Left hindlimb (tissue), 1 donor: ENCODE measurements at regions not wholly inside any gene's neighbourhood (a gene's known extent, or its start where the extent isn't known, plus 50 kb on each side); places are given as distances from the start of the nearest gene placed in this dataset.
"Not testable (repeated sequence)": the region's sequence is repeated elsewhere in the genome, so short reads cannot be mapped to it uniquely, and the experiment has no call there.

ENCODE experiments used
- DNase-seq: peaks from one replicate; pipeline ENCODE4 v3.0.0-alpha.2; 2018

DNA sequence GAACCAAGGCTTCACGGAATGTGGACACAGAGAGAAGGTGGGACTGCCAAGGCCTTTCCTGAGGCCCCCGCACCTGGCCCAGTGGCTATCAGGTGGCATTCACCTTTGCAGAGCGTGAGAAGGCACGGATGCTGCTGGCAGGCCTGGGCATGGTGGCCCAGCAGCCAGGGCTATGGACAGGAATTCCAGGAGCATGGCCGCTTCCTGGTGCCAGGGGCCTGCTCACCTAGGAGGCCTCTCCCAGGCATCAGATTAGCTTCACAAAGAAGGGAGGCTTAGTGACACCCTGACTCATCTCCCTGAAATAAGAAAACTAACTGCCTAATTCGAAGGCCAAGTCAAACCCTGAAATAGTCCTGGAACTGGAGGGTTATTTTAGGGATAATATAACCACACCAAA lies 155.8 kb downstream of the TEX29 start:
- DNase-seq: no peak

DNA sequence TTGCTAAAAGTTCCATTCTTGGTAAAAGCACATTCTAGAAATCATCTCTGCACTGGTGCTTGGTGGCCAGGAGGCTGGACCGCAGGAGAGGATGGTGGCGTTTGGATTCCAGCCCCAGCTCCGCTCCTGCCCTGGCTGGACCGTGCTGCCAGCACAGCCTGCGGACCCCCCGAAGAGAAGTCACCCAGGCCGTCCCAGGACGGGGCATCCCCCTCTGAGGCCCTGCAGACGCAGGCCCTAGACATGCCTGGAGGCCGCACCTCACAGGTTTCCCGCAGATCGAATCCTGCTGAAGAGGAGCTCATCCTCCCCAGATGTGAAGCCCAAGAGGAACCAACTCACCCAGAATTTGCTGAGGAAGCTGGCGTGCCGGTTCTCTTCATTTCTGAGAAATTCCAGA lies 159.0 kb downstream of the TEX29 start:
- DNase-seq: no peak

DNA sequence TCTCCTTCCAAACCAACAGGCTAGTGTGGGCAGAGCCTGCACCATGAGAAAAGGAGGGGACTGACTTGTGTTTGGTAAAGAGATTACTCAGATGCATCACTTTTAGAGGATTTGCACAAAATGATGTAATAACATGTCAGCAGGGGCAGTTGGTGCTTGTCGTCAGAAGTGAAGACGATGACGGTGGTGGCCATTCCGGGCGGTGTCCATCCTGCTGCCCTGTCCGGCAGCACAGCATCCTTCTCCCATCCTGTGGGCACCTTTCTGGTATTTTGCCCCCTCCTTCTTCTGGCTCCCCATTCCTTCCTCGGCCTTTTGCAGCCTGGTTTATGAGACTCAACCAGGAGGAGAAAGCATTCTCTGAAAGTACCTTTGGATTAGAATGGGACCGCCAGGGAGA lies 160.1 kb downstream of the TEX29 start:
- DNase-seq: no peak

DNA sequence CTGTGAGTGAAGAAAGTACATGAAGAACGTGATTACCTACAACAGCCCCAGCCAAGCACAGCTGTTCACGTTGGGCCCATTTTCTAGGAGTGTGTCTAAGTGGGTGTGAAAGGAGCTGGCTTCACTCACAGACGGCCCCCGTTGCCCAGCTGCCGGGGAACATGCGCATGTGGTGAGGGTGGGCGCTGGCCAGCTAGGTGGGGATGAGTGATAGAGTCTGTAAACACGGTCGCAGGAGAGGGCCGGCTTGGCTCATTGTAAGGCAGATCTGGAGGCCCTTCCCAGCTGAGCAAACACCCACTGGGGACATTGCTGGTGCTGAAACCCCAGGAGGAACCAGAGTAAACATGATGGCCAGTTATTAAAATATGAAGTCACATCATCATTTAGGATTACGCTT lies 160.5 kb downstream of the TEX29 start:
- no peak for DNase-seq

DNA sequence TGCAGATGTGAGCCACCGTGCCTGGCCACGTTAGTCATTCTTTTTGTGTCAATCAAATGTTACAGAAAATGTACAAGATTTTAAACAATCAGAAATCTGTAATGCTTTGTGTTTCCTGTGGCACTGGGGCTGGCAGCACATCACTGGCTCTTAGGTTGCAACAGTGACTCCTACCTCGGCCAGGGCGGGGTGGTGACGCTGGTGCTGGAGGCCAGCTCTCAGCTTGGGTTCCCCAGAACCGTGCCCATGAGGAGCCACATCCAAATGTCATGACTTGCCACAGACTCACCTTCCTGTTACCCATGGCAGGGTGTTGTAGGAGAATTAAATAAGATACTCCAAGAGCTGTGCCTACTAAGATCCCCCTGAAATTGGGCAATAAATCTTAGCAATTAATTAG lies 161.7 kb downstream of the TEX29 start:
- DNase-seq: no peak

DNA sequence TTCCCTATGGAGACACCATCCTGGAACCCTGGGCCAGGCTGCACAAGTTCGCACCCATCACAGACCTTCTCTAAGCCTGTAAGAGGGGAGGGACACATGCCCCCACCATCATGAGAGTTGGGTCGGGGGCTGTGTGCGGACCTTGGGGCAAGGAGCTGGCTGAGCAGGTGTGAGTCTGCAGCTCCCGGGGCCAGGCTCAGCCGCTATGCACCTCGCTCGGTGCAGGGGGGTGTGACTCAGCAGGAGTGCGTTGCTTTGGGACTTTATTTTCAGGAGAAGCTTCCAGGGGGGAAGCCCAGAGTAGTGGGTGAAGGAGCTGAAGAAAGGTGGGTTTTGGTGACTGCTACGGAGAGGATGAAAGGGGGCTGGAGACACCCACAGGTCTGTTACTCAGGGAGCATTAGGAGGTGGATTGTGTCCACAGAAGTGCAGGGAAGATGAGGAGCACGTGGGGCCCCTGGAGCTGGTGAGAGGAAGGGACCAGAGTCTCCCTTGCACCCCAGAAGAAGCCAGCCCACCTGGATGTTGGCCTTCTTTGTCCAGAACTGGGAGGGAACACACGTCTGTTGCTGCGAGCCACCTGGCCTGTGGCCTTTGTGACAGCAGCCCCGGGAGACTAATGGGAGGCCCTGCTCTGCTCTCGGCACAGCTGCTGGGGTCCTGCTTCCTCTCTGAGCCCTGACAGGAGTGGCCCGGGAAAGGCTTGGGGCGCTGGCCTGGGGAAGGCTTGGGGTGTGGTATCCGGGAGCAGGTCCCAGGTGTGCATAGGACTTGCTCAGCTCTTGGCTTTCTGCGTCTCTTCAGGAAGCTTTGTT lies 162.6 kb downstream of the TEX29 start:
- DNase-seq: no peak

DNA sequence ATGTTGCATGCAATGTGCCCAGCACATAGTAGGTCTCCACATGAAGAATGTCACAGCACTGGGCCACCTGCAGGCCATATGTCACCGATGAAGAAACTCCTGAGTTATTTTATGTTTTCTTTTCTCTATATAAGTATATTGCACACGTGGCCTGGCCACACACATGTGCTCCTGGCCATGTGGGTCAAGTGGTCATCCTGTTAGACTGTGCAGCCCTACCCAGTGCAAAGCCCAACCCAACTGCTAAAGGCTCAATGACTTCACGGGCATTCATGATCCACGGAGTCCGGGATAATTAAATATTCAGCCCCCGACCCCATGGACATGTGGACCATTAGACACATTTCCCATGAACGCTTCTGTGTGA lies 163.2 kb downstream of the TEX29 start:
- DNase-seq: no peak

DNA sequence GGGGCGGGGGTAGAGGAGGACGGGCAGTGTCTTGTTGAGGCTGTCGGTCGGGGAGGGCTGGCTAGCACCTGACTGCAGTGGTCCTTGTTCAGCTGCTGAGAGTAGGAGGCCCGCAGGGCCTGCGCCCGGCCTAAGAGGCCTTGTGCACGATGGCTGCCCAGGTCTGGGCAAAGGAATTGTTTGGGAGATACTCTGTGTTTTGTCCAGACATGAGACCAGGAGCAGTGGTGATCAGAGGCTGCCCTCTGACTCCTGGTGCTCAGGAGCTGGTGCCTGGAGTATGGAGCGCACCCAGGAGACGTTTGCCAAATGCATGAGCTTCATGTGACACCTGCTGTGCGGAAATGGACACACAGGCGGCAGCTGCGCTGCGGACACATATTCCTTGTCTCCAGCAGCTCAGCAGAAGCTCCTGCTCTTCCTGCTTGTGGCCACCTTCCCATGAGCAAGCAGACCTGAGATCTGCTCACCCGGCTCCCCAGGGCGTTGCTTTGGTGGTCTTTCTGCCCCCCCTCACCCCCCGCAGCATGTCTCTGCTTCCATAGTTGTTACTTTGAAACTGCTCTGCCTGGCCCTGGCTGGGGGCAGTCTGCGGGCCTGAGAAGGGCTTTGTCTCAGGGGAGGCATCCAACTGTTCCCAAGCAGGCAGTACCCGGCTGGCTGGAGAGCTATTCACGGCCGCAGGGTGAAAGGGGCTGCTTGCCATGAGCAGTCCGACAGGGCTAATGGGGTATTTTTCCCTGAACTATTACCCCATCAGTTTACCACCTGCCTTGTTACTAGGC lies 163.9 kb downstream of the TEX29 start:
- no peak for DNase-seq

DNA sequence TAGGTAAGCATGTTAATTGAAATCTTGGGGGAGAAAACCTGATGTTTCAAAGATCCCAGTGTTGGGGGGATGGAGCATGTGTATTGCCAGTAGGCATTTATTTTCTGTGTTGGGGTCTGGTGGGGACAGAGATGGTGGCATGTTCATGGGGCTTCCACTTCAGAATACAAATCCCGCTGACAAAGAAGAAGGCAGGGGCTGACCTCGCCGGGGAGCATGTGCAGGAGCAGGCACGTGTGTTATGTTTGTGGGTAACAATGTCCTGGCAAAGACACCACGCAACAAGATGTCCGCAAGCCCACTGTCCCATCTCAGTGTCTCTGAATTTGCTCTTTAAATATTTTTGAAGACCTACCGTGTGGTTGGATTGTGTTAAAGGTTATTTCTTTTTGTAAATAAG lies 164.5 kb downstream of the TEX29 start:
- DNase-seq: no peak

DNA sequence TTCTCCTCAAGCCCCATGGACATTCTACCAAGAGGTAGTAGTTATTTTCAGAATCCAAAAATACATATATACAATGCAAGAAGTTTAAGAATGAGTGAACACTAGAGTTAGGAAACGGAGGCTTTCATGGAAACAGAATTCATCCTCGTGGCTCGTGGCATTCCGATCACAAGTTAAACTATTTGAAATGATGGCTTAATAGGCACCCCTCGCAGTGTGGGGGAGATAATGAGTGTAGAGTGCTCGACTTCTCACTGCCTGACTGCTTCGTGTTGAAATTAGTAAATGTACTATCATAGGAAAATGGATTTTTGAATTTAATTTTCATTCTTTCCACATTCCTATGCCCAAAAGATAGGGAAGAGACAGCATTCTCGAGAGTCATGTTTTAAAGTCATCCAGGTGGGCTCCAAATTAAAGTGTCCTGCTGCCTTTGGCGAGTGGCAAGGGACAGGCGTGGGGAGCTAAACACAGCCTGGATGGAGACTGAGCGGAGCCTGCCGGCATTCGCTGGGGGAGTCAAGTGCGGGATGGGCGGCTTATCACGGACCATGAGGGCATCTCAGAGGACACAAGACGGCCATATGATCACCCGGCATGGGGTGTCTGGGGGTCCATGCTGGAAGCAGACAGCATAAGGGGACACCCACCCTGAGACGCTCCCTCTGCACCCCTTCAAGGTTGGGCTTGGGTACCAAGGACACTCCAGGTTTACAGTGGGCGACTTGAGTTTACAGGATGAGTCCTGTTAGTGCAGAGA lies 165.2 kb downstream of the TEX29 start:
- no peak for DNase-seq

DNA sequence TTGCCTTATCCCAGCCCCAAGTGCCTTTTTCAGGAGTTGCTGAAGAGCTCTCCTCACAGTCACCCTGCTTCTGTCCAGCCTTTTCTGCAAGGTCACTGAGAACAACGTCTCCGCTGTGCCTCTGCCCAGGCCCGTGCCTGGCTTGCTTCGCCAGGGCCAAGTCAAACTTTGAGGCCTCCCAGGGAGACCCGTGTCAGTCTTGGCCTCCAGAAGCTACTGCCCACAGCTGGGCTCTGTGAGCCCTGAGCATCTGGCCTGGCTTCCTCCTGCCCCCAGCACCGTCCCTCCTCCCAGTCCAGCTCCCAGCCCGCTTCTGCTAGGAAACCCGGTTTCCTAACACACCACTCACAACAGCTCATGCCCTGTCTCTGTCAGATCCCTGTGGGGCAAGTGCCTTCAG lies 165.9 kb downstream of the TEX29 start:
- no peak for DNase-seq

DNA sequence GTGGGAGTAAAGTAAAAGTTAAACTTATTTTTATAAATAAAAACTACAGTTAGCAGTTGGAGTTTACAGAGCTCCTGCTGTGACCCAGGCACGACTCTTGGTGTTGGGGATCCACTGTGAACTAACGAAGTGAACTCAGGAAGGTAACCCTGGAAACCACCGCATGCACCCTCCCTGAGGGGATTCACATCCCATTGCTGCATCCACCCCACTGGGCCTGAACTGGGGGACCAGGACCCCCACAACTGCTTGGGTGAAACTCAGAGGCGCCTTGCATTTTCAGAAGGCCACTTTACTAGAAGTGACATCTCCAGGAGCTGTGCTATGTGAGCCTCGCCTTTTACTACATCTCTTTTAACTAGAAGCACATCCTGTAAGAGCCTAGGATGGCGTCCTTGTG lies 166.4 kb downstream of the TEX29 start:
- DNase-seq: no peak

DNA sequence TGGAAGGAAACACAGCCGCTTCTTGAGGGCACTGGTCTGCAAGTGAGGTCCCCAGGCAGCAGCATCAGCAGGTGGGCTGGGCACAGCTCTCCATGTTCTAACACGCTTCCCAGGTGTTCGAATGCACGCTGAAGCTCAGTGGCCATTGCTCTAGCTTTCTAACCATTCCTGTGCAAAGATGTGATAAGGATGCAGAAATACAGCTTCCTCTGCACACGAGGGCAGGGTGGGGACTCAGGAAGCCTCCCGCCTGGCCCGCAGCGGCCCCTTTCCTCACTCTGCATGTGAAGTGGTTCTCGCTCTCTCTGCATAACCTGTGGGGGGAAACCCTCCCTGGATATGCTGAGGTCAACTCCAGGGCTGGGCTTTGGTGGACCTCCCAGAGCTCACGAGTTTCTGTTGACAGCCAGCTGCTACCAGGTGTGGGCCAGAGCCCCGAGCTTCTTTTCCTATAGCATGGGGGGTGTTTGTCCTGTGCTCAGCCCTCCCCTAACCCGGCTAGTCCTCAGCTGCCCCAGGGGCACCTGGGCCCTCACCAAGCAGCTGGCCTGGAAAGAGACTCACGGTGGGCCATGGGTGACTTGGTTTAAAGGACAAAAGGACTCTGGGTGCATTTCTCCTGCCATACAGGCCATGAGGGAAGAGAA lies 168.2 kb downstream of the TEX29 start:
- no peak for DNase-seq

DNA sequence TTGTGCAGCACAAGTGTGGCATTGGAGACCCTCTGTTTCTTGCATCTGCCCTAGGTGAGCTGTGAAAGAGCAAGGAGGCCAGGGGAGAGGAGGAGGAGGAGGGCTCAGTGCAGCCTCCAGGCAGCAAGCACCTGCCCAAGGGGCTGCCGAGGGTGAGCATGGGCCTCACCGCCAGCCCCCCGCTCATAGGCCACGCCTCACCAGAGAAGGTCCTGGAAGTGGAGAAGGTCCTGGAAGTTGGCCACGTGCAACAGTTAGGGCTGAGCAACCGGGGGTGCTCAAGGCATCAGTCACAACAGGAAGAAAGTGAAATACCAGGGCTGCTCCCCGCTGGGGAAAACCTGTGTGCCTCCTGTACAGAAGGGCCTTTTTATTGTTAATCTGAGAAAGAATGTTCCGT lies 168.9 kb downstream of the TEX29 start:
- DNase-seq: no peak

DNA sequence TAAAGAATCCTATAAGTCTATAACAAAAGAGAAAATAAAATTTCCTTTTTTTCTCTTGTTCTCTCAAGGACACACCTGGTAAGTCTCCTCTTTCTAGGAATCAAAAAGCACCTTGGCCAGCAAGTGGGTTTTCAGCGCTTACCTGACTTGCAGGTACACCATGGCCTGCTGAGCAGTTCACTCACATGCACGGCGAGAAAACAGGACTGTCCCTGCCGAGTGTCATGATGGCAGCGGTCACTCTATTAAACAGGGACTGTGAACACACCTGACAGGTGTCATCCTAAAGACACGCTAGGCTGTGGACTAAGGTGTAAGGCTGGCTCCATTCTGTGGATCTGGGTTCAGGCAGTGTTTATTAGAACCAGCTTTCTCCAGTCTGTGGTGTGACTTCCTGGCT lies 170.2 kb downstream of the TEX29 start:
- no peak for DNase-seq

DNA sequence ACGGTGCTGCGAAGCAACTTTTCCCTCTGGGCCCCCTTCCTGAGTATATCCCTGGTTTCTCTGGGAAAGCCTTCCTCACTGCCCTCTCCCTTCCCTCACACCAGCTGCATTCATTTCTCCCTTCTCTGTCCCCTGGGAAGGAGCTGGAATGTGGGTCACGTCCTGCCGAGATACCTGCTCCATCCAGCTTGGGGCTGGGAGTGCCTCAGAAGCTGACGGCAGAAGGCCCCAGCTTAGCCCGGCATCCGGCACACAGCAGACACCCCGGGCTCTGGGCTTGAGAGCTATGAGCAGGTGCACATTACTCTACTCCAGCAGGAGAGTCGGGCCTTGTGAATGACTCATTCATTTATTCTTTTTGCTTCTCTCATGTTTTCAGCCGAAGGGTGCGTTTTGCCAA lies 170.6 kb downstream of the TEX29 start:
- DNase-seq: no peak

DNA sequence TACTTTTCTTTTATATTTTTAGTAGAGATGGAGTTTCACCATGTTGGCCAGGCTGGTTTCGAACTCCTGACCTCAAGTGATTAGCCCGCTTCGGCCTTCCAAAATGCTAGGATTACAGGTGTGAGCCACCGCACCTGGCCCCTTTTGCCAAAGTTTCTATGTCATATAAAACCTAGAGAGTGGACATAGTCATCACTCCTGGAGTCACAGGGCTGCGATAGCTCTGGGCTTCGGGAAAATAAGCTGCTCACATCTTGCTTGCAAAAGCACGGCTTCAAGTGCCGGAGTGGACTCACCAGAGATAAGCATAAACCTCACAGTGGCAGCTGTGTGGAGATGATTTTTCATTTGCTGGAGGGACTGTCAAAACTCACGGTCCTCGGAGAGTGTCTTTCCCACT lies 171.2 kb downstream of the TEX29 start:
- DNase-seq: no peak

DNA sequence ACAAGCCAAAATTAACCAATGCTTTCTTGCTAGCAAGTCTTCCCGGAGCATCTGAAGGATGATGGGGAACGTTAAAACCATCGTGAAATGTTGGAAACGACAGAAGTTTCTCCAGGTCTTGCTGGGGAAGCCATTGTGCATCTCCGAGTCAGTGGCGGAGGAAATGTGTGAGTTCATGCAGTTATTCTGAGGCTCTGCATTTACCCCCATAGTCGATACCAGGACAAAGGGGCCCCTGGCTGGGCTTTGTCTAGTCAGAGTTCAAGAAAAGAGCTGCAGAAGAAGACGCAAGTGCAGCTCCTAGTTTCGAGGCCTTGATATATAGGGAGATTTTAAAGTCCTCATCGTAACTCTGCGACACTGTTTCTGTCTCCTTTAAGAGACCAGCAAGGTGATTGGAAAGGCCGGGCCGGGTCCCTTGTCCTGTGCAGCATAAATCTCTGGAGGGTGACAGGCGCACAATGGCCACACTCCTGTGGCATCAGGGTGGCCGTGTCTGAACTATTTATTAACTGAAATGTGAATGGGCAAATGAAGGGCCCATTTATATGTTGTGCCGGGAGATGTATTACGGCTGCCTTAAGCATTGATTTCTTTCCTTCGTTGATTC lies 172.0 kb downstream of the TEX29 start:
- DNase-seq: no peak

DNA sequence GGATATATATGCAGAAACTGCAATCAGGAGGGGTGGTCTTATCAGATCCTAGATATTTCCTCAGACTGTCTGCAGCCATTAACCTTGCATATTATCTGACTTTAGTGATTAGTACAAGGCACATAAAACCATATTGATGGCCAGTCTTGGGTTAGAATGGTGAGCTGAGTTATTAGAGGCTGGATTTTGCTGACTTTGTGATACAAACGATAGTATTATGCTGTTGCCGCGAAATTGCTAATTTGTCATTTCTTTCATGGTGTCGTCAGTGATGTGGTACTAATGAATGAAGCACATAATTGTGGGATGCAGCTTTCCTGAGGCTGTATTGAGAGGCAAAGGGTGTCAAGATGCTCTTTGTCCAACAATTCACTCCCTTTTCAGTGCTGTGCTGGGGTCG lies 172.5 kb downstream of the TEX29 start:
- DNase-seq: no peak

DNA sequence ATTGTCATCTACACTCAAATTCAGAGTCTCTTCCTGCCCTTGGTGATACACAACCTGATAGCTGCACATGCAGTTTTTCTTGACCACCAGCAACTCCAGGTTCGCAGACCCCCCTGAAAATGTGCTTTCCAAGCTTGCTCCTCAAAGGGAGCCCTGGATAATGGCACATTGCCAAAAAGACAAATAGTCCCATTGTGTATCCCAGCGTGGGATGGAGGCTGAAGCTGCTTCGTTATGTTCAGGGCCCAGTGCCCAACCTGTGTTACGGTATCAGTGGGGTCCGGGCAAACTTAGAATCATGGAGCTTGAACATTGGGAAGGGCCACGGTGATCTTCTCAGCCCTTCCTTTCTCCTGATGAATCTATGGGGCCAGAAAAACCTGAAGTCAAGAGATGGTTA lies 173.0 kb downstream of the TEX29 start:
- no peak for DNase-seq

DNA sequence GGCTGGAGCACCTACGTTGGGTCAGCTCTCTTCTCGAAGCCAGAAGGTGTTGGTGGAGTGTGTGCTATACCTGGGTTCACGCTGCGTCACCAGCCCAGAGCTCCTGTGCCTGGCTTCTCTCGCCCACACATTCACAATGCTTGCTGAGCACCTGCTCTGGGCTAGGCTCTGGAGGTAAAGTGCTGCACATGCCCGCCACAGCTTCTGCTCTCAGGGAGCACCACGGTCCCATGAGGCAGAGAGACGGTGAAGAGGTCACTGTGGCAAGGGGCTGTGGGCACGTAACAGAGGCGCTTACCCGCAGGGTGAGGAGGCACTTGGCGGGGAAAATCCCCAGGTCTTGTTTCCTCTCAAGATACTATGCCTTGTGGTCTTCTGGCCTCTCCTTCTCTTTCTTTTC lies 174.2 kb downstream of the TEX29 start:
- no peak for DNase-seq

DNA sequence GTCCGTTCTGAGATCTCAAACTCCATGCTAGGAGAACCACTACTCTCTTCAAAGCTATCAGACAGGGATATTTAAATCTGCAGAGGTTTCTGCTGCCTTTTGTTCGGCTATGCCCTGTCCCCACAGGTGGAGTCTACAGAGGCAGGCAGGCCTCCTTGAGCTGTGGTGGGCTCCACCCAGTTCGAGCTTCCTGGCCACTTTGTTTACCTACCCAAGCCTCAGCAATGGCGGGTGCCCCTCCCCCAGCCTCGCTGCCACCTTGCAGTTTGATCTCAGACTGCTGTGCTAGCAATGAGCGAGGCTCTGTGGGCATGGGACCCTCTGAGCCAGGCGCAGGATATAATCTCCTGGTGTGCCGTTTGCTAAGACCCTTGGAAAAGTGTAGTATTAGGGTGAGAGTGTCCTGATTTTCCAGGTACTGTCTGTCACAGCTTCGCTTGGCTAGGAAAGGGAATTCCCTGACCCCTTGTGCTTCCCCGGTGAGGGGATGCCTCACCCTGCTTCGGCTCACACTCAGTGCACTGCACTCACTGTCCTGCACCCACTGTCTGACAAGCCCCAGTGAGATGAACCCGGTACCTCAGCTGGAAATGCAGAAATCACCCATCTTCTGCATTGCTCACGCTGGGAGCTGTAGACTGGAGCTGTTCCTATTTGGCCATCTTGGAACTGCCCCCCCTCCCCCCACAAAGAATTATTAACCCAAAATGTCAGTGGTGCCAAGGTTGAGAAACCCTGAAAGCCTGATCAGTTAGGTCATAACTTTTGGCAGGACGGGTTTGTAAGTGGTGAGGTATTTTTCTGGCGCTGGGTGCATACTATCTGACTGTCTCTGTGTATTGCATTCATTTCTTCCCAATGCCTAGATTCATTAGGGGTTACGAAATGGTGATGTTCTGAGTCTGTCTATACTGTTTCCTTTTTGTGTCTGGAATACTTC lies 181.4 kb downstream of the TEX29 start:
- not testable (repeated sequence) for DNase-seq
